HPDE6-E6E7 (cell line): ENCODE measurements at regions not wholly inside any gene's neighbourhood (a gene's known extent, or its start where the extent isn't known, plus 50 kb on each side); places are given as distances from the start of the nearest gene placed in this dataset.

Source experiments
- DNase-seq: peaks from one replicate; pipeline ENCODE4 v3.0.0; 2011; ENCODE audit warnings: missing footprints; ENCODE audit errors: extremely low spot score

GRCh38 chr20:4600308-4601014 lies 85.8 kb upstream of the PRNP start:
- DNase-seq, result no peak

- DNase-seq, result no peak
Observed at GRCh38 chr20:4597215-4597614, 89.0 kb upstream of the PRNP start.

DNA sequence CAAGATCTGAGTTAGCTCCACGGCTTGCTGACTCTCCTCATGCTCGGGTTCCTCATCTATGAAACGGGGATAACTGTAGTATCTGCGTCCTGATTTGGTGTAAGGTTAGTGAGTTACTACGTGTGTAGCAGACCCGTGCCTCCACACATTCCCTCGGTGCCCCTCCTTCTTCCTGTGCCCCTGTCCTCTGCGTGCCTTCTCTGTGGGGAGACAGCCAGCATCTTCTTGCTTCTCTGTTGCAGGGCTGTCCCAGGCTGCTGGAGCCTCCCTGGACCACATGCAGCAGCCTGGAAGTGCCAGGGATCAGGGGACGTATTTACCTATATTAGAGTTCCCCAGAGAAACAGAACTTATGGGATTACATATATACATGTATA lies 93.1 kb upstream of the PRNP start:
- no peak for DNase-seq

GRCh38 chr20:4592316-4593148 lies 93.7 kb upstream of the PRNP start:
- DNase-seq, result peak; percentile 63

GRCh38 chr20:4591975-4592315 lies 94.3 kb upstream of the PRNP start:
- DNase-seq, result no peak

- no peak for DNase-seq
Observed at GRCh38 chr20:4585758-4586157, 100.5 kb upstream of the PRNP start.

DNA sequence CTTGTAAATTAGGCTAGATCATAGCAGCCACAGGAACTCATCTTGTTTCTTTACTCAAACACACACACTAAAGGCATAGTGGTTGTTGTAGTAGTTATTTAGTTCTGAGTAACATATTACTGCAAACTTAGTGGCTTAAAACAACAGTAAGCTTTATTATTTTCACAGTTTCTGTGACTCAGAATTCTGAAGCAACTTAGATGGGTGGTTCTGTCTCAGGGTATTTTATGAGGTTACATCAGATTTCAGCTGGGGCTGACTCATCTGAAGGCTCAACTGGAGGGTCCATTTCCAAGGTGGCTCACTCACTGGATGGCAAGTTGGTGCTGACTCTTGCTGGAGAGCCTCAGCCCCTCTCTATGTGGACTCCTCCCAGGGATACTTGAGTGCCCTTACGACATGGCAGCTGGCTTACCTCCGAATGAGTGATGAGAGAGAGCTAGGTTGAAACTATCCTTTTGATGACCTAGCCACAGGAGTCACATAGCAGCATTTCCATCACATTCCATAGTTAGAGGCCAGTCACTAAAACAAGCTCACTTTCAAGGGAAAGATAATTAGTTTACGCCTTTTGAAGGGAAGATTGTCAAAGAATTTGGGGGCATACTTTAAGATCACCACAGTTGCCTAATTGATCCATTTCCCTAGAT lies 101.0 kb upstream of the PRNP start:
- DNase-seq, result no peak

- DNase-seq, result no peak
Observed at GRCh38 chr20:4584510-4584909, 101.7 kb upstream of the PRNP start.

GRCh38 chr20:4581838-4582237 lies 104.4 kb upstream of the PRNP start:
- no peak for DNase-seq

GRCh38 chr20:4578375-4578774 lies 107.9 kb upstream of the PRNP start:
- DNase-seq, result no peak

DNA sequence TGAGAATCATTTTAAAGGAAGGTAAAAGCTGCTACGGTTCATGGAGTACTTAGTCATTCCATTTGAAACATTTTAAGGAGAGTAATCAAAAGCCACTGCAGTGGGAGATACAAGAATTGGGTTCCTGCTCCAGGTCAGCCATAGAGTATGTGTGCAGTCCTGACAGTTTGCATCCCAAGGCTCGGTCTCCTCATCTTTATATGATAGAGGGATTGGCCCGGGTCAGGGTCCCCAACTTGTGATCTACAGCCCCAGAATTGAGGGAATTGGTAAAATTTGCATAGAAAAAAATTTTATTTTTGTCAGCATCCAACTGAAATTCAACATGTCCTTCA lies 111.9 kb upstream of the PRNP start:
- DNase-seq, result no peak

- DNase-seq, result no peak
Observed at GRCh38 chr20:4573564-4574355, 112.5 kb upstream of the PRNP start.

GRCh38 chr20:4571759-4572531 lies 114.3 kb upstream of the PRNP start:
- no peak for DNase-seq

DNA sequence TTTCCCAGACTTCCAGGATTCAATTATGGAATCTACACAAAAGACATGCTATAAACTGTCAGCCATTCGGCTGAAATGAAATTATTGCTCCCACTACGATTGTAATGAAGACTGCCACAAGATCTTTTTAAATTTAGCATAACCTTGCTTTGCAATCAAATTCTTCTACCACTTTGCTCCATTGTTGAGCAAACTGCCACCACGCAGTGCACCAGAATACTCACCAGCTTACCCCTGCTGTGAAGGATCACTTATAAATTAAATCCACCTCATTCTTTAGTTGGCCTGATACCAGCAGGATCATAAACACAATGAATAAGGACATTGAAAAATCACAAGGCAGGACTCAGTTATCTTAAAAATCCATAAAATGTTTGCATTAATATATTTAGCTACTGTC lies 116.4 kb upstream of the PRNP start:
- no peak for DNase-seq

DNA sequence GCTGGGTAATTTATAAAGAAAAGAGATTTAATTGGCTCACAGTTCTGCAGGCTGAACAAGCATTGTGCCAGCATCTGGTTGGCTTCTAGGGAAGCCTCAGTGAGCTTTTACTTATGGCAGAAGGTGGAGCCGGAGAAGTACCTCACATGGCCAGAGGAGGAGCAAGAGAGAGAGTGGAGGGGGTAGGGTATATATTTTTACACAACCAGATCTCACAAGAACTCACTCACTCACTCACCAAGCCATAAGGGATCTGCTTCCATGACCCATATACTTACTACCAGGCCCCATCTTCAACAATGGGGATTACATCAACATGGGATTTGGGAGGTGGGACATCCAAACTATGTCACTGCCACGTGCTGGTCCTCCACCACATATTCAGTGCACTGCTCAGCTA lies 117.2 kb upstream of the PRNP start:
- no peak for DNase-seq

- DNase-seq, result no peak
Observed at GRCh38 chr20:4568361-4568959, 117.8 kb upstream of the PRNP start.

GRCh38 chr20:4567170-4567569 lies 119.1 kb upstream of the PRNP start:
- DNase-seq, result no peak

DNA sequence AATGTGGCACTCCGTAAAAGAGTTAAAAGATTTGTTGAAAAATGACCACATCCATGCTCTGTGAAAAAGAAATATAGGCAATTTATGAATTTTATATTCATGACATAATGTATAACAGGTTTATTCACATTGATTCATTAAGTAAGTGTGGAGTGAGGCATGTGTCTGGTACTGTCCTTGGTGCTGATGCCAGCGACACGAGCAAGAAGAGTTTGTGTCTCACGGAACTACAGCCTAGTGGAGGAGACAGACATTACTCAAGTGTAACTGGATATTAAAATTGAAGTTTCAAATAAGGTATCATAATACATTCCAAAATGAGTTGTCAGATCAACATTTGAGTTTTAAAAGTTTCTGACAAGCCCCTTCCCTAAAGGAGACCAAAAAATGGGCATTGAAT lies 122.7 kb upstream of the PRNP start:
- peak; percentile 74 for DNase-seq

DNA sequence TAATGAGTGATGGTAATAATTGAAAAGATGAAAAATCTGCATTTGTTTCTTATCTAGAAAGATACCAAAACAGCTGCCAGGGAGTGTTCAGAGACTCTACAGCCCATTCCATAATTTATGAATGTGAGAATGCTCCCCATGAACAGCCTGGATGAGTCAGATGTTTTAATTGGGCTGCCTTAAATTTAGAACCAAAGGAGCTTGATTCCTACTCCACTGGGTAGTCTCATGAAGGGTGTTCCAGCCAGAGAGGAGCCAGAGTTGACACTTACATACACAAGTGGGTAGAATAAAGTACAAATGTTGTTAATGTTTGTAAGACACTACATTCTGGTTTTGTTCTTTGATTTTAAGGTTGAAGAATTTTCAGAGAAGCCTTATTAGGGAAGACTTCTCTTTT lies 123.2 kb upstream of the PRNP start:
- DNase-seq, result no peak

- no peak for DNase-seq
Observed at GRCh38 chr20:4560667-4561066, 125.6 kb upstream of the PRNP start.

DNA sequence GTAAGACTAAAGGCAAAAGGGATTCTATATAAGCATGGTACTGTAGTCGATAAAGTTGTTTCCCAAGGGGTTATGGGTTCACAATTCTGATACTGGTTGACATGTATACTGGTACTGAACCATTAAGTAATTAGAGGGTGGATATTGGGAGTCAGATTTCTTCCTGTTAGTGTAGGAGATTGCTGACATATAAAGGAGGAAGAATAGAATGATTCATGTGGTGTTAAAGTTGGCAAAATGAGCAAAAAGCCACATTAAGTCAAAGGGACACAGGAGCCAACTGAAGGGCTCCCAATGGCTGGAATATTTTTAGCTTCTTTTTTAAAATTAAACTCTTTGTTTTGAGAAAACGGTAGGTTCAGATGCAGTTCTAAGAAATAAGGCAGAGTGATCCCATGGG lies 126.3 kb upstream of the PRNP start:
- DNase-seq, result no peak
